Activated CD4-positive, alpha-beta T cell treated with anti-CD3 and anti-CD28 coated beads for 48 hours (primary cell): ENCODE measurements at regions not wholly inside any gene's neighbourhood (a gene's known extent, or its start where the extent isn't known, plus 50 kb on each side); places are given as distances from the start of the nearest gene placed in this dataset.

Source experiments
- DNase-seq: peaks from one replicate; pipeline ENCODE4 v3.0.0-alpha.2; 2020

DNA sequence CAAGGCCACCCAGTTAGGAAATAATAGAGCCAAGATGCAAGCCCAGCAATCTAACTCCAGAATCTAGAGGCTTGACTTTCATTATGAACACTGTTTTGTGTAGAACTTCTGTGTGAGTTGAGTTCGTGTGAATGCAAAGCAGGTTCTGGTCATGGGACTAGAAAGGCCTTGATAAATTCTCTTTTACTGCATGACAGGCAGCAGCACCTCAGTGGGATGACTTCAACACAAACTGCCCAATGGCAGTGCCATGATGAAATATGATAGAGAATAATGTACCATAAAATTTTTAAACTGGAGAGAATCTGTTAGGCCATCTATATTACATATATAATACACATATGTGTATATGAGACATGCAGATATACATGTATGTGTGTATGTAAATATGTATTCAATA is 214.5 kb downstream of the KLF5 start:
- DNase-seq = no peak

DNA sequence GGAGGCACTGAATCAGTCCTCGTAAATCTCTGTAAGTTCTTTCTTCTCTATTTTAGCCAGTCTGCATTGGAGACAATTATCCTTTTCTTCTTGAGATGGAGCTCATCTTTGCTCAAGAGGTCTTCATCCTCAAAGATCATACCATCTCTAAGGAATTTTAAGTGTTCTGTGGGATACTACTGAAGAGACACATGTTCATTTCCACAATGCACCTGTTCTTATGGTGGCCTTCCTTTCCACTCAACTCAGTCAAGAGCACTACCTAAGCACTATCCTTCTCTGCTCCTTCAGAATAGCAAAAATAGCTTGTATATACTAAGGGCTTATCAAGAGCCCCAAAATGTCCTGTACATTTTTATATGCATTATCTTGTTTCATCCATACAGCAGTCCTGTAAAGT is 214.0 kb downstream of the KLF5 start:
- DNase-seq = no peak

DNA sequence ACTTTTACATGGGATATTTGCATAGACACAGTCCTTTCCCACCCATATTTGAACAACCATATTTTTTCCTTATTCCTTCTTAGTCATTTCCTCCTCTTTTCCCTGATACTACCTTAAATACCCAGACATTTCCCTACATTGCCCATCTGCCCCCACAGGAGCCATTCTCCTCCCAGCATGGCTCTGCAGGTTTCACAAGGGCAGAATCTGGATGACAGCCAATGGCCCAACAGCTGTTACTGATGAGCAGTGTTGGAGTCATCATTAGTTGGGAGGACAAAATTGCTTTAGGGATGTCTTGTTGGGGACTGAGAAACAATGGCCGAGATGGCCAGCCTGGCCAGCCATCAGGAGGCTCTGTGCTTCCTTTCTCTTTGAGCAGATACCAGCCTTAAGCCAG is 209.5 kb downstream of the KLF5 start:
- no peak for DNase-seq

DNA sequence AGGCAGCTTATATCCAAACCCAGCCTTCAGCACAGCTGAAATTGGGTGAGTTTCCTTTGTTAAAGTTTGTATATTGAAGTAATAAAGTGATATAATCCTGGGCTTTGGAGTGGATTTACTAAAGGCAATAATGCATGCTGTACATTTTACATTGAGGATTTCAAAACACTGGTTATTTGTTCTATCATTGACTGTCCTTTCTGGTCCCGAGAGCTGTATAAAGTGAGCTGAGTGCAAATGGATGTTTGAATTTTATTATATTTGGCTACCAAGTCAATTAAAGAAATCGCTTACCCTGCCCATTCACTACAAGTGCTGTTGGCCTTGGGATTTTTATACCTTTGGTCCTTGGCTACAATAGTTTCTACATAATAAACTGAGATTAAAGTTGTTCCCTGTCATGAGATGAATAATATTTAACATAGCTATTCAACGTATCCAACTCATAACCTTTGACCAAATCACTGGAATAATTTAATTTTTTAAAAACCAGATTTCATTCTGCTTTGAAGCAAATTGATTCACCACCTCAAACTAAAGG is 207.9 kb downstream of the KLF5 start:
- no peak for DNase-seq

DNA sequence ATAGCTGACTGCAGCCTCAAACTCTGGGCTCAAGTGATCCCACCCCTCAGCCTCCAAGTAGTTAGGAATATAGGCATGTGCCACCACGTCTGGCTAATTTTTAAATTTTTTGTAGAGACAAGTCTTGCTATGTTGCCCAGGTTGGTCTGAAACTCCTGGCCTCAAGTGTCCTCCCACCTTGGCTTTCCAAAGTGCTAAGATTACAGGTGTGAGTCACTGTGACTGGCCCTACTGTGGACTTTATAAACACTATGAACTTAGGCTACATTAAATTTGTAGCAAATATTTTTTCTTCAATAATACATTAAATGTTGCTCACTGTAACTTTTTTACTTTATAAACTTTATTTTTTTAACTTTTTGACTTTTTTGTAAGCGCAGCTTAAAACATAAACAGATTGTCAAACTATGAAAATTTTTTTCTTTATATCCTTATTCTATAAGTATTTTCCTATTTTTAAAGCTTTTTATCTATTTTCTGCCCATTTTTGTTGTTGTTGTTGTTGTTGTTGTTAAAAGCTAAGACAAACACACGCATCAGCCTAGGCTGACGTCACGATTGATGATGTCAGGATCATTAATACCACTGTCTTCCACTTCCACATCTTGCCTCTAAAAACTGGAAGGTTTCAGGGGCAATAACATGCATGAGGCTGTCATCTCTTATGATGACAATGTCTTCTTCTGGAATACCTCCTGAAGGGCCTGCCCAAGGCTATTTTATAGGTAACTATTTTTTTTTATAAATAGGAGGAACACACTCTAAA is 204.2 kb downstream of the KLF5 start:
- no peak for DNase-seq

DNA sequence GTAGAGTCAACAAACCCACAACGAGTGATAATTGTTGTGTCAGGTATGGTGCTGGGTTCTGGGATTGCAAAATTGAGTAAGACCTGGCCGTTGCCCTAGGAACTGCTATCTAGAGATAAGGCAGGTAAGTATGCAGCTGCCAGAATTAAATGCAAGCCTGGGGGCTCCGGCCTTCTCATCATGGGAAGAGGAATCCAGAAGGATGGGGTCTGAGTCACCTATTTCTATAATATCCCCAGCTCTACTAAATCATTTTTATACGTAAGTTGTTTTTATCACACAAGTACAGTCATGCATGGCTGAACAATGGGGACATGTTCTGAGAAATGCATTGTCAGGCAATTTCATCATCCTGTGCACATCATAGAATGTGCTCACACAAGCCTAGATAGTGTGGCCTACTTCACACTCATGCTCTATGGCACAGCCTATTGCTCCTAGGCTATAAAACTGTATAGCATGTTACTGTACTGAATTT is 203.0 kb downstream of the KLF5 start:
- DNase-seq = no peak

DNA sequence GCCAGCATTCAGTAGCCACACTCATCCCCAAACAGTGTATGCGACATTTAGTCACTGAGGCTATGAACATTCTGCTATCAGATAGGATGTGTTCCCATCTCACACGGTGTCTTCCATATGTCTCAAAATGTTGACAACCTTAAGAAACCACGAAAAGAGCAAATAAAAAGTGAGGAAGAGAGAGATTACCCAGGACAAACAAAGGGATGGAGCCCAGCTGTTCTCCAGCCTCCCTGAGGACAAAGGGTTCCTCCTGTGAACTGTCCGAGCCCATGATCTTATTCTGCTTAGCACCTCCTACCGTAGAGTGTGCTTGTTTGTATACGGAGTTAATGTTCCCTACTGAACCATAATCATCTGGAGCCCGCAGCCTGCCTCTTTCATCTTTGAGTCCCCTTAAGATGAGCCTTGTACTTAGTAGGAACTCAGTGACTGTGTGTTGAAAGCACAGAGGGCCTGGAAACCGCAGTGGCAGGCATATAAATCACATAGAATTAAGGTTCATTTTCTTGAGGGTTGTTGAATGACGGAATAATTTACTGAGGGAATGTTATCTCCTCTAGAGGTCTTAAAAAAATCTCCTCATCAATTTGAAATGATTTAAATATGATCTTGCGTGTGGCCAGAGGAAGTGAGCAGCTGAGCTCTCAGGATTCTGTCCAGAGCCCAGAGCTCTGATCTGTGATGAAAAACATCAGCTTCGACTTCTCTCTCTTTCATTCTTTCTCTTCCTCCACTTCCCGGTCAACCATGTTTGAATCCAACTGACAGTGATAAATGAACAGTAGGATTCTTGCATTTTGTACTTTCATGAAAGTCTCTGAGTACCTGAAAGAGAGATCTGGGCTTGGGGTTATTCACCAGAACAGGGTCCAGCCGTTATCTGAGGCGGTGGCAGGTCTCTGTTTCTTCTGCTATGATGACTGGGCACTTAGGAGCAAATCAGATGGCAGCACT is 200.5 kb downstream of the KLF5 start:
- DNase-seq = no peak

DNA sequence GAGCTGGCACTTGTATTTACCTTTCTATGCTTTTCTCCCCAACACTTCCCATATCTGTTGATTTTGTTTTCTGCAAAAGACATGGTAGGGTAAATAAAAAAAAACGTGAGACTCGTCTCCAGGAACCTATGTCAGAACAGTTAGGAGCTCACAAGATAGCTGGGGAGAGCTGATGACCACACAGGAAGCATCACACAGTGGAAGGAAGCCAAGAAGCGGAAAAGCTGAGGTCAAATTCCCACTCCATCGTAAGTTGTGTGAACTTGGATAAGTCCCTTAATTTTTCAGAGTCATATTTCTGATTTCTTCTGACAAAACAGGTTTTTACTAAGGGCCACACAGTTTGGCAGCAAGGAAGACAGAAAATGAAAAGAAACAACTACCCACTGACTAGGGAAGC is 199.6 kb downstream of the KLF5 start:
- no peak for DNase-seq

DNA sequence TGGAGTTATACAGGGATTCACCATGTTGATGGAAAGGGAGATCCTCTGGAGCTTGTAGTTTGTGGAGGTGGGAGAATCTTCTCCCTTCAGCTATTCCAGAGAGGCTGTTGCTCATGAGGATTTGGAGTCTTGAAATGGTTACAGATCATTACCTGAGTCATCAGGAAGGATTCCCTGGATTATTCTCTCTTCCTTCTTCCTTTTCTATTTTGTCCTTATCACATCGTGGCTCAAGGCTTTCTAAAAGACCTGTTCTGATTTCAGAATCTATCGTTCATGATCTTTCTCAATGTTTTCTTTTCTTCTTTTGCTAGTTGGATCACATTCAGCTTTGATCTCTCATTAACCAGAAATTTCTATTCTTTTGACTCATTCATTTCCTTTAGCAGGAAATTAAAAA is 196.0 kb downstream of the KLF5 start:
- no peak for DNase-seq

DNA sequence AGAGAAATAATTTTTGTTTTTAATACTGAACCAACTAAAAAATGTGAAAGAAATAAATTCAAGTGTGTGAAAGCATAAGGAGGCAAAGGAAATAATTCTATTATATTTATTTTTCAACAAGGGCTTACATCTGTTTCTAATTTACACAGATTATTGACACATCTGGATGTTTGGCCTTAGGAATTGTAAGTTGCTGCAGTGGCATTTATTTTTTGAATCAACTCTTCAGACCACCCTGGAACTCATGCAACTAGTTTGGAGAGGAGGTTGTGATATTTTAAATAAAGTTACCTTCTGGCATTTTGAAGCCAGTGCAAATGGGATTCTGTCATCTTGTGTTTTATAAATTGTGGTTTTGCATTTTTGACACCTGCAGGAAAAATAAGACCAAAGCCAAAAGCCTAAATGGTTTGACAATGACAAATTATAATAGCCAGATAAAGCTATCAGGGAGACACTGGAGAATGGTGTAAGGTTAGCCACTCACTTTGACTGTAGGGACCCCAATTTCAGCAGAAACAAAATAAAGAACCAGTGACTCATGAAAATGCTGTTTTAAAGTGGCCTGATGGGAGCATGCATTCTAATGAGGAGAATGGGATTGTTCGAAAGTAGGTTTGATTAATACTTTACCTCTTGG is 192.9 kb downstream of the KLF5 start:
- DNase-seq = no peak

DNA sequence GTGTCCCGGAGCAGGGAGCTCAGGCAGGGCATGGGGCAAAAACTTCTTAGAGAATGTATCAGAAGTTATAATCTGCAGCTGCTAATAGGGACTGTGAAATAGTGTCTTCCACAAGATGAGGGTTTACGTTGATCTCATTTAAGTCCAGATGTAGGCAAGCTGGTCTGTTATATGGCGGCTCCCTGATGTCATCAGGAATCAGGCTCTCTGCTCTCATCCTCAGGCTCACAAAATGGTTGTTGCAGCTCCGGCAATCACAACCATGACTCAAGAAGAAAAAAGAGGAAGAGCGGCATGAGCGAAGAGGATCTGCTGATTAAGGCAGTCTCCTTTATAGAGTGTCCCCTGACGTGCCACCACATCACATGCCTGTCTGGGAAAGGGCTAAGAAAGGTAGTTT is 191.3 kb downstream of the KLF5 start:
- DNase-seq = no peak

DNA sequence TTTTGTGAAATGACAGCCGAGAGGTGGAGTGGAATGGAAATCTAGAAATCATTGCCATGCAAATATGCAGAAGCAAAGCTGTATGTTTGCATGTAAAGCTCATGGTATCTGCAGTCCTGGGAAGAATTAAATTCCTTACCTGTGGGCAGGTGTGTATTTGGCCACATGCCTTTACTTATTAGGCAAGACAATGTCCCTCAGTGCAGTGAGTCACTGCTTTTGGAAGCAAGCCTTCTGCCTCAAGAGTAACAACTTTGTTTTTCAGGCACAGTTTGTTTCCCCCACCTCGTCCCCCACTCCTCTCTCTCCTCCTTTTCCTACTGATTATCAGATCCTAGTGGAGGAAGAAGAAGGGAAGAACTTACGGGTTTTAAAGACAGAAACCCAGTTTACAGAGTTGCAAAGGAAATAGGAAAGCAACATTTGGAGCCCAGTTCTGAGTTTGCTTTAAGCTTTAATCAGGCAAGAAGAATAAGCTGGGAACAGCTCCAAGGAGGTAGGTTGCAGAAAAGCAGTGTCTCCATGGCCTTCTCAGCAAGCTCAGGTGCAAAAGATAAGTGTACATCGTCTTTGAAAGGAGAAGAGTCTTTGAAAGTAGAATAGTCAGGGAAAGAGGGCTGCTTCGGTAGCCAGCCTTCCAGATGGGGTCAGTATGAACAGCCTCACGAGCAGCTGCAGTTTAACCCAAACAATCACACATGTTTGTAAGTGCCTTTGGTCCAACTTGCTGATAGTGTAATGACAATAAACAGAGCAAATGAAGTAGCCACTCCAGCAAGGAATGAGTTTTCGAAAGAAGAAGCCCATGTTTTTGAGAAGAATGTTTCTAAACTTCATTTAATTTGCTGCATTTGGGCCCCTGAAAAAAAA is 190.1 kb downstream of the KLF5 start:
- no peak for DNase-seq

DNA sequence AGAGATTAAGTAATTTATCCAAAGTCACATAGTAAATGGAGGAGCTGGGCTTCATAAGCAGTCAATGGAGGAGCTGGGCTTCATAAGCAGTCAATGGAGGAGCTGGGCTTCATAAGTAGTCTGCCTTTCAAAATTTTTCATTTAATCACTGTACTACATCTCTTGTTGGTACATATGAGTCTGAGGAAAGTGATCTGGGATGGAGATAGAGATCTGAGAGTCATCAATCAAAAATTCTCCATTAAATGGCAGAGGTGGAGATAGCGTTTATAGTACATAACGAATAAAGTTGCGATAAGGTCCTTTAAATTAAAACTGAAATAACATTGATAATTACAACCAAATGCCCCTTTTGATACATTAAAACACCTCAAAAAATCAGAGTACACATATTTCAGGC is 189.3 kb downstream of the KLF5 start:
- DNase-seq = no peak

DNA sequence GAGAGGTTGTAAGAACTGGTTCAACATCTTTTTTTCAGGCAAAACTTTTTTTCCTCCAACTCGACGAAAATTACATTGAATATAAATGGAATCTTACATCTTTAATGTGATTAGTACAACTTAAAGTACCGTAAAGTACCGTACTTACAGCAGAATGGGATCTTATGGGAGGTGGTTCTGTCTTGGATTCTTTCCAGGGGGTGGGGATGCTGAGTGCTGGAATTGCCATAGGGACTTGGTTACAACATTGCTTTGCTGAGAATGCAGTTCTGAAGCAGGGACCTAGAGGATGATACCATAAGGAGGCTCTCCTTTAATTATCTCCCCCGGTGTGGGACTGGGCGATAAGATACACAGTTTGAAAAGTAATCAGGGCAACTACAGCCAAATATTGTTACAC is 186.4 kb downstream of the KLF5 start:
- DNase-seq = no peak

DNA sequence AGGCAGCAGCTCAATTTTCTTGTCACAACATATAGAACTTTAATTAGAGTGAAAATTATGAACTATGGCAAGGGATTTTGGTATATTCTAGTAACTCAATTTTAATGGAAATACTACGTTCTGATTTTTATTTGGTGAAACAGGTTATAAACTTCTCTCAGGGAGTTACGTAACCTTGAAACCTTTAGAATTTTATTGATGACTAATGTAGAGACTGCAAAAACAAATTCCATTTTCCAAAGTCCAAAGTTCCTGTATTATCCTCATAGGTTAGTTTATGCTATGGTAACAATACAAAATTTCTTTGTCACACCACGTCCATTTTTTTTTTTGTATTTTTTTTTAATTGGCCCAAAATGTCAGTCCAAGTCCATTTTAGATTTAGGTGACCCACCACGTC is 185.7 kb downstream of the KLF5 start:
- no peak for DNase-seq

DNA sequence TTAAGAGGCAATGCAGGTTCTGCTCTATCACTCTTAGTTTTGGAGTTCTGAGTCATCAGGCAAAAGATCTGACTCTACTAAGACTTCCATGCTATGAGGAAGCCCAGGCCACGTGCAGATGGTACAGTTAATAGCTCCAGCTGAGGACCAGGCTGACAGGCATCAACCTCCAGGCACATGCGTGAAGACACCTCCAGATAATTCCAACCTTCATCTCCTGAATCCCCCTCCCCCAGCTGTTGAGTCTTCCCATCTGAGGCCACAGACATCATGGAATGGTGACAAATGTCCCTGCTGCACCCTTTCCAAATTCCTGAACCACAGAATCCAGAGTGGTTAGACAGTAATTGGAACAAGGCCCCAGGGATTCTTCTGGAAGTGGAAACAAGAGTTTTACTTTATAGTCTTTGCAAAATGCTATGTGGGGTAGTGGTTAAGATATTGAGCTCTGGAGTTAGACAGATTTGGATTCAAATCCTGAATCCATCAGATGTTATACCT is 183.8 kb downstream of the KLF5 start:
- DNase-seq = no peak

DNA sequence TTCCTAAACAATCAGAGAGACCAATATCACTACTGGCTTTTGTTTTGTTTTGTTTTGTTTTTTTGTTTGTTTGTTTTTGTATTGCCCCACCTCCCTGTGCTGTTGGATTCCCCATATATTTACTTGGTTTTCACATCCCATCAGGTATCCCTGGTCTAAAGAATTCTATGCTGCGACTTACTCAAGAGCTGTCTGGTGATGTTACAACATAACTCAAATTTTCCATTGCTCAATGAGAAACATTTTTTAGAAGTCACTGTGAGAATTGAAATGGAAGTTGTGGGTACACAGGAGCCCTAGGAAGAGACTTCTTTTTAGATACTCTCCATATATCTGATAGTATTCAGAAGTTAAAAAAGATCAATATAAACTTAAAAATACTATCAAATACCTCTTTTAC is 181.4 kb downstream of the KLF5 start:
- DNase-seq = no peak

DNA sequence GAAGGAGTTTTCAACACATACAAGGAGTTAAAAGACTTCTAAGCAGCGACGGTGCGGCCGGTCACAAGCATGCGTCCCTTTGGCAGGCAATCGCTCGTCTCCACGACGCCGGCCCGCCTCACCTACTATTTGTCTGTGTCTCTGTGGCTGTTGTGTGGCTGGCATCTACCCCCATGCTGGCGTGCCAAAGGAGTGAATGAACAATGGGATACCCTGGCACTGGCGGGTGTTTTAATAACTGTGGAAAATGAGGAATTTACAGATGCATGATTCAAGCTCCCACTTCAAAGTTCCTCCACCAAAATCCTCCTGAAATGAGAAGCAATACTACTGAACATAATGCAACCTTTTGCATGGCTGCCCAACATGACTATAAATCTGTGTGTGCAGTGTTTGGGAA is 176.6 kb downstream of the KLF5 start:
- no peak for DNase-seq

DNA sequence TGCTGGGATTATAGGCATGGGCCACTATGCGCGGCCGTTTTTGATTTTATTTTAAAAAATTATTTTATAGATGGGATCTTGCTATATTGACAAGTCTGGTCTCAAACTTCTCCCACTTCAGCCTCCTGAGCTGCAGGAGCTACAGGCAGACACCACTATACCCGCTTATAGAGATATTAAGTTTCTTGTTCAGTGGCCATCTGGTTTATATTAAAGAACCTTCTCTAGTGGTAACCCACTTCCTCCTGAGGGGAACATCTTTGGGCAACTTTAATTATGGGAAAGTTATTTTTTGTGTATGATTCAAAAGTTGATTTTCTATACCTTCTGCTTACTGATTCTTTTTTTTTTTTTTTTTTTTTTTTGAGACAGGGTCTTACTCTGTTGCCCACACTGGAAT is 172.7 kb downstream of the KLF5 start:
- DNase-seq = no peak

DNA sequence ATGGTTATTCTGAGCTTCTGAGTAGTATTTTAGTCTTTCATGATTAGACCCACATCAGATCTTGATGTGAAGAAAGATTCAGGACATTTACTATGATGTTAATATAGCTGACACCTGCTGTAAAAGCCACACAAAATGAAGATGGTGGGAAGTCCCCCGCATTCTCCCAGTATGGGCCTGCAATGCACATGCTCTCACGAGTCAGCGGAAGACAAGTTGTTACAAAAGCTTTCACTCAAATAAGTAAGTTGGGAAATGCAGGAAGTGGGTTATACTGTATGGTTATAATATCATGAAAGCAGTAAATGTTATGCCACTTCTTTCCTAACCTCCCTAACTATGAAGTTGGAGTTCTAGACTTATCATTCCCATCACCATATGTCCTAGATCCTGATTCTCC is 171.9 kb downstream of the KLF5 start:
- DNase-seq = no peak

DNA sequence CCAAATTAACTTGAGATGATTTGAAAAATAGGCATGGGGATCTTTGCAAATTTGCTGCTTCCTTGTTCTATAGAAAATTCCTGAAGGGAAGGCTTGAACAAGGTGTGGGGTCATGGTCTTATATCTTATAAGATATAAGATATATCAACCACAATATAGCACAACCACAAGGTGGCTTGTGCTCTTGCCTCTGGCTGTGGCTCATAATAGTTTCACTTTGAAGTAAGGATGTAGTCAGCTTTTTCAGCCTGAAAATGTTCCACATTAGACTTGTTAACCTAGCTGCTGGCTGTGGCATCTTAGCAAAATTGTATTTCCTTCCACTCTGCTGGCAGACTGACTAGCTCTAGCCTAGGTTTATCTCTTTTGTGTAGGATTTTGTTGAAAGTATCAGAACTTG is 169.7 kb downstream of the KLF5 start:
- DNase-seq = peak; percentile 31

DNA sequence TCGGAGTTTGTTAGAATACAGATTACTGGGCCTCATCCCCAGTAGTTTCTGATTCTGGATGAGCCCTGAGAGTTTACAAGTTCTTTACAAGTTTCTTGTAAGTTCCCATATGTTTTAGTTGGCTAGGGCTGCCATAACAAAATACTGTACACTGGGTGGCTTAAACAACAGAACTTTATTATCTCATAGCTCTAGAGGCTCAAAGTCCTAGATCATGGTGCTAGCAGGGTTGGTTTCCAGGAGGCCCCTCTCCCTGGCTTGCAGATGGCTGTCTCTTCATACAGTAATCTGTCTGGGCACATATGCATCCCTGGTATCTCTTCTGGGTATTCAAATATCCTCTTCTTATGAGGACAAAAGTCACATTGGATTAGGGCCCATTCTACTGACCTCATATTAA is 167.2 kb downstream of the KLF5 start:
- no peak for DNase-seq
